Right lobe of liver (tissue), 4 donors: ENCODE measurements at regions not wholly inside any gene's neighbourhood (a gene's known extent, or its start where the extent isn't known, plus 50 kb on each side); places are given as distances from the start of the nearest gene placed in this dataset.

Source experiments
- CTCF ChIP-seq, 4 donors: fragments of 200-600 bp in 3 of 4; fragments of 450-650 bp in 1 of 4; IDR thresholded peaks; one replicate each; pipeline versions ENCODE4 v1.5.1 to v1.8.0; 2016 to 2022; ENCODE audit warnings: antibody characterized with exemption in 4 of 4, mild to moderate bottlenecking in 2 of 4
- POLR2A ChIP-seq: fragments of 450-650 bp; IDR thresholded peaks from one replicate; pipeline ENCODE4 v1.6.1; 2017; ENCODE audit warnings: antibody characterized with exemption, mild to moderate bottlenecking
- donor health status: DM: no; HTN: no; CAD: no.
- donor health status: DM: no; HTN: no; CAD: no.
- donor health status: DM: no; HTN: yes; CAD: no.

- TF ChIP-seq POLR2A (no peak), CTCF (IDR thresholded peaks at IDR 0.05) (no peak)
Measured at GRCh38 chr5:154593796-154594195, 115.8 kb upstream of the HAND1 start.
